OCI-LY3 (cell line): ENCODE measurements at regions not wholly inside any gene's neighbourhood (a gene's known extent, or its start where the extent isn't known, plus 50 kb on each side); places are given as distances from the start of the nearest gene placed in this dataset.

Experiments used
- H2AFZ ChIP-seq: fragments of 200-600, 300-600 bp; shearing (Covaris generic); 2 replicates; pipeline ENCODE4 v1.6.0; 2014; ENCODE audit warnings: antibody characterized with exemption, low read depth, low read length
- H3K27ac ChIP-seq: fragments of 200-600, 300-600 bp; sonication (generic); 2 replicates; pipeline ENCODE4 v1.5.1; 2014; ENCODE audit warnings: mild to moderate bottlenecking, low read length, moderate library complexity, mixed read lengths
- H3K27me3 ChIP-seq: fragments of 200-600, 300-600 bp; sonication (generic); 2 replicates; pipeline ENCODE4 v1.6.1; 2014; ENCODE audit warnings: low read depth, low read length, mixed read lengths
- H3K36me3 ChIP-seq: fragments of 200-600, 300-600 bp; sonication (generic); replicated peaks from 2 replicates; pipeline ENCODE3; 2014; ENCODE audit warnings: low read depth, low read length, mixed read lengths
- H3K4me1 ChIP-seq: fragments of 300-600, 200-600 bp; sonication (generic); 2 replicates; pipeline ENCODE4 v1.6.1; 2014; ENCODE audit warnings: low read length, mixed read lengths
- H3K4me2 ChIP-seq: fragments of 200-600, 300-600 bp; sonication (generic); 2 replicates; pipeline ENCODE4 v1.6.1; 2014; ENCODE audit warnings: low read length, mixed read lengths
- H3K4me3 ChIP-seq: fragments of 300-600, 200-600 bp; sonication (generic); 2 replicates; pipeline ENCODE4 v1.5.1; 2014; ENCODE audit warnings: antibody characterized with exemption, mild to moderate bottlenecking, low read length, moderate library complexity
- H3K79me2 ChIP-seq: fragments of 300-600, 200-600 bp; shearing (Covaris generic); 2 replicates; pipeline ENCODE4 v1.6.1; 2014; ENCODE audit warnings: mild to moderate bottlenecking, low read length, mixed read lengths
- H3K9ac ChIP-seq: fragments of 300-600, 200-600 bp; shearing (Covaris generic); 2 replicates; pipeline ENCODE4 v1.6.0; 2014; ENCODE audit warnings: mild to moderate bottlenecking, low read length, moderate library complexity
- H3K9me3 ChIP-seq: fragments of 200-600, 300-600 bp; shearing (Covaris generic); 2 replicates; pipeline ENCODE4 v1.6.1; 2014; ENCODE audit warnings: low read length, mixed read lengths; ENCODE audit not compliant: insufficient read depth
- H4K20me1 ChIP-seq: fragments of 200-600, 300-600 bp; sonication (generic); 2 replicates; pipeline ENCODE4 v1.6.1; 2016; ENCODE audit warnings: low read length, mixed read lengths; ENCODE audit not compliant: insufficient read depth
- EZH2phosphoT487 ChIP-seq: fragments of 200-600 bp; shearing (Covaris generic); IDR thresholded peaks from 2 replicates; pipeline ENCODE4 v1.6.1; 2018; ENCODE audit warnings: antibody characterized with exemption, mixed run types, low read depth
- TF ChIP-seq, protein P1 (sequence below): fragments of 200-600, 300-600 bp; sonication (generic); IDR thresholded peaks from 2 replicates; pipeline ENCODE4 v1.5.1; 2014; ENCODE audit warnings: antibody characterized with exemption, low read length, low read depth

DNA sequence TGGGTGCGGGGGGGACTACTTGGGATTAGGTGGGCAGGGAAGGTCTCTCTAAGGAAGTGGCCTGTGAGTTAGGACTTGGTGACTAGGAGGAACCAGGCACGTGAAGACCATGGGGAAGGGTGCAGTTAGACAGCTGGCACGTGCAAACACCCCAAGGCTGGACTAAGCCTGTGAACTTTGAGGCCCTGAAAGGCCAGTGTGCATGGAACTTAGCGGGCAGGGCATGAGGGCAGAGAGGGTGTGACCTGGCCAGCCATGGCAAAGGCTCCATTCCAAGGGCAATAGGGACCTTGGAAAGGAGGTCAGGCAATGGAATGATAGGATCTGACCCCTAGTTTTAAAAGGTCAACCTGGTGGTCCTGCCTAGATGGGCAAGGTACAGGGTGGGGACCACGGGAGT is 158.4 kb upstream of the PCBD1 start:
- Histone ChIP-seq H3K9ac (no peak overlapping the region), H4K20me1 (no peaks in the 10 kb centered on the region), H3K79me2 (no peaks in the 10 kb centered on the region), H3K4me1 (no peaks in the 10 kb centered on the region), H3K4me3 (no peak overlapping the region), H3K27ac (no peak overlapping the region), H3K27me3 (no peaks in the 10 kb centered on the region), H3K36me3 (no peaks in the 10 kb centered on the region), H3K9me3 (no peaks in the 10 kb centered on the region), H2AFZ (no peak overlapping the region), H3K4me2 (no peak overlapping the region)
- TF ChIP-seq, protein P1, sequence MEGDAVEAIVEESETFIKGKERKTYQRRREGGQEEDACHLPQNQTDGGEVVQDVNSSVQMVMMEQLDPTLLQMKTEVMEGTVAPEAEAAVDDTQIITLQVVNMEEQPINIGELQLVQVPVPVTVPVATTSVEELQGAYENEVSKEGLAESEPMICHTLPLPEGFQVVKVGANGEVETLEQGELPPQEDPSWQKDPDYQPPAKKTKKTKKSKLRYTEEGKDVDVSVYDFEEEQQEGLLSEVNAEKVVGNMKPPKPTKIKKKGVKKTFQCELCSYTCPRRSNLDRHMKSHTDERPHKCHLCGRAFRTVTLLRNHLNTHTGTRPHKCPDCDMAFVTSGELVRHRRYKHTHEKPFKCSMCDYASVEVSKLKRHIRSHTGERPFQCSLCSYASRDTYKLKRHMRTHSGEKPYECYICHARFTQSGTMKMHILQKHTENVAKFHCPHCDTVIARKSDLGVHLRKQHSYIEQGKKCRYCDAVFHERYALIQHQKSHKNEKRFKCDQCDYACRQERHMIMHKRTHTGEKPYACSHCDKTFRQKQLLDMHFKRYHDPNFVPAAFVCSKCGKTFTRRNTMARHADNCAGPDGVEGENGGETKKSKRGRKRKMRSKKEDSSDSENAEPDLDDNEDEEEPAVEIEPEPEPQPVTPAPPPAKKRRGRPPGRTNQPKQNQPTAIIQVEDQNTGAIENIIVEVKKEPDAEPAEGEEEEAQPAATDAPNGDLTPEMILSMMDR, result no peak
- TF ChIP-seq EZH2phosphoT487, result no peak

DNA sequence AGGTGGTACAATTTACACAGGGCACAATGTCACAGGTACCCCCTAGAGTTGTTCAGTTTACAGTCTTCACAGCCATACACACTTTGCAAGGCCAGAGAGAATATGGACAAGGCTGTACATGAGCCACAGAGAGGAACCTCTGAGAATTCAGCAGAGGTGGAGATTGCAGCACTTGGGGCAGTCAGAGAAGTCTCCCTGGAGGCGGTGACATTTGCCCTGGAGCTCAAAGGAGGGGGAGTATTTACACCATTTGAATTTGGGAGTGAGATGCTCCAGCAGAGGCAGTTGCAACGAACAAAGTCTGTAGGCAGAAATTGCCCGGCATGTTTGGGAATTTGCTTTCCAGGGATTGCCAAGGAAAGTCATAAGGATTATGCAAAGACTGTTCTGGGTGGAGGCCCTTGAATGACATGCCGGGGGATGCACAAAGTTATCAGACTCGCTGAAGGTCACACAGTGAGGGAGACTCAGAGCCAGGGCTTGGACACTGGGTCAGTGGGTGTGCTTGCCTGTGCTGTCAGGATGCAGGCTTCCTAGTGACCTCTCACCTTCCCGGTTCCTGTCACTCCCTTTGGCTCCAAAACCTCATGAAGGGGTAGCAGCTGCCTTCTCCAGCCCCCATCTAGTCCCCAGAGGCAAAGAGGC is 160.7 kb upstream of the PCBD1 start:
- Histone ChIP-seq H3K4me1 (no peaks in the 10 kb centered on the region), H2AFZ (no peak overlapping the region), H3K36me3 (no peaks in the 10 kb centered on the region), H3K4me2 (no peak overlapping the region), H3K27me3 (no peaks in the 10 kb centered on the region), H3K27ac (no peak overlapping the region), H4K20me1 (no peaks in the 10 kb centered on the region), H3K4me3 (no peak overlapping the region), H3K9me3 (no peaks in the 10 kb centered on the region), H3K79me2 (no peaks in the 10 kb centered on the region), H3K9ac (no peak overlapping the region)
- TF ChIP-seq, protein P1, result no peak
- no peak for TF ChIP-seq EZH2phosphoT487

DNA sequence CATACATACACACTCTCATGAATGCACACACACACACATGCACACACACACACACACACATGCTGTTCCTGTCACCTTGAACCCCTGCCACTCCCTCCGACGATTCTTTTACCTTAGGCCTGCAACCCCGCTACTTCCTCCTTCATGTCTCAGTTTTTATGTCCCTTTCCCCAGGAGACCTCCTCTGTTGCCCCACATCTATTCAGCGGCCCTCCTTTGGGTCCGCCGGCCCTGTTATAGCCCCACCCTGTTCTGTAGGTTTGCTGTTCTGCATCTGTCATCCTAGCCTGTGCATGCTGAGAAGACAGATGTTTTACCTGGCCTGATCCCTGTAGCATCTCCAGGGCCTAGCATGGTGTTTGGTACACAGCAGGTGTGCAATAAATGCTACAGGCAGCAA is 161.6 kb upstream of the PCBD1 start:
- H3K36me3 ChIP-seq, result no peaks in the 10 kb centered on the region
- no peak overlapping the region for H3K4me2 ChIP-seq
- H4K20me1 ChIP-seq, result no peaks in the 10 kb centered on the region
- H3K9me3 ChIP-seq, result no peaks in the 10 kb centered on the region
- H3K27me3 ChIP-seq, result no peaks in the 10 kb centered on the region
- no peaks in the 10 kb centered on the region for H3K4me1 ChIP-seq
- no peak overlapping the region for H2AFZ ChIP-seq
- no peak overlapping the region for H3K4me3 ChIP-seq
- no peaks in the 10 kb centered on the region for H3K79me2 ChIP-seq
- H3K27ac ChIP-seq, result no peak overlapping the region
- no peak overlapping the region for H3K9ac ChIP-seq
- TF ChIP-seq, protein P1, result no peak
- TF ChIP-seq EZH2phosphoT487, result no peak

DNA sequence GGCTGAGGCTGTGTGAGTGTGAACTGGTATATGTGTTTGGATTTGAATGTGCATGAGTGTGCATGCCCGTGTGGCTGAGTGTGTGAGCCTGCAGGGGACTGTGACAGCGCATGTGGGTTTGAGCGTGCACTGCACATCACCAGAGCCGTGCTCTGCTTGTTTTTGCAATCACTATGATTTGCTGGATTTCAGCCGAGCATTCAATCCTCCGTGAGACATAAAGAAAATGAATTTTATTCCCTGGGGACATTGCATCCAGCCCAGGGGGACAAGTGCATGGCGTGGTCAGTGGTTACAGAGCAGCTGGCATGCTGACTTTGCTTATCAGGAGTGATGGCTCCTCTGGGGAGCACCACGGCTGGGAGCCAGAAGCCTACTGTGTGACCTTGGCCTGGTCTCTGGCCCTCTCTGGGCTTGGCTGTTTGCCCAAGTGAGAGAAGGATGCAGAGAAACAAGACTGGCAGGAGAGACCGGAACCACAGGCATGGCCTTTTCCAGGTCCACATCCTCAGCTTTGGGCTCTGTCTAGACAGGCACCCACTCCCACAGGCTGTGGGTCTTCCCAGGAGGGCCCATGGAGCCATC is 160.2 kb upstream of the UNC5B start:
- Histone ChIP-seq H3K79me2 (no peaks in the 10 kb centered on the region), H3K27me3 (no peaks in the 10 kb centered on the region), H3K4me1 (no peaks in the 10 kb centered on the region), H3K4me3 (no peak overlapping the region), H3K9me3 (no peaks in the 10 kb centered on the region), H3K36me3 (no peaks in the 10 kb centered on the region), H4K20me1 (no peaks in the 10 kb centered on the region), H2AFZ (no peak overlapping the region), H3K4me2 (no peak overlapping the region), H3K9ac (no peak overlapping the region), H3K27ac (no peak overlapping the region)
- TF ChIP-seq, protein P1, result no peak
- TF ChIP-seq EZH2phosphoT487, result no peak
